ENCODE measurements at regions not wholly inside any gene's neighbourhood (a gene's known extent, or its start where the extent isn't known, plus 50 kb on each side); places are given as distances from the start of the nearest gene placed in this dataset.

DNA sequence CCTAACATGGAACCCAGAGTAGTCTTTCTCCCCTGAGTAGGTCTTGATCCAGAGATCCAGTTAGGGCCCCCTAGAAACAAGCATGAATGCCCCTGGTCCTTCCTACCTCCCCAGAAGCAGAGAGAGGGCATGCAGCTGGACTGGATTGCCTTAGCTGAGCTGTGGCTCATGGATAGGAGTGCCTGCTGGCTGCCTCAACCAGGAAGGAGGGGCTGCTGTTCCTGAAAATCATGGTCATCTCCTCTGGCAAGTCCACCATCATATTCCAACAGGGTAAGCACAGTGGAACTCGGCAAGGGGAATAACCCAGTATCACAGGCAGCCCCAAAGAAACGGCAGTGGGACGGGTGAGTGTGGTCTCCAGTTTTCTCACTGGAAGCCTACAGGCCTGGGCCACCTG is 53.1 kb upstream of the ENTPD6 start:
- TF ChIP-seq, protein P1, sequence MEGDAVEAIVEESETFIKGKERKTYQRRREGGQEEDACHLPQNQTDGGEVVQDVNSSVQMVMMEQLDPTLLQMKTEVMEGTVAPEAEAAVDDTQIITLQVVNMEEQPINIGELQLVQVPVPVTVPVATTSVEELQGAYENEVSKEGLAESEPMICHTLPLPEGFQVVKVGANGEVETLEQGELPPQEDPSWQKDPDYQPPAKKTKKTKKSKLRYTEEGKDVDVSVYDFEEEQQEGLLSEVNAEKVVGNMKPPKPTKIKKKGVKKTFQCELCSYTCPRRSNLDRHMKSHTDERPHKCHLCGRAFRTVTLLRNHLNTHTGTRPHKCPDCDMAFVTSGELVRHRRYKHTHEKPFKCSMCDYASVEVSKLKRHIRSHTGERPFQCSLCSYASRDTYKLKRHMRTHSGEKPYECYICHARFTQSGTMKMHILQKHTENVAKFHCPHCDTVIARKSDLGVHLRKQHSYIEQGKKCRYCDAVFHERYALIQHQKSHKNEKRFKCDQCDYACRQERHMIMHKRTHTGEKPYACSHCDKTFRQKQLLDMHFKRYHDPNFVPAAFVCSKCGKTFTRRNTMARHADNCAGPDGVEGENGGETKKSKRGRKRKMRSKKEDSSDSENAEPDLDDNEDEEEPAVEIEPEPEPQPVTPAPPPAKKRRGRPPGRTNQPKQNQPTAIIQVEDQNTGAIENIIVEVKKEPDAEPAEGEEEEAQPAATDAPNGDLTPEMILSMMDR (IDR thresholded peaks at IDR 0.05; ENCODE audit: low read depth, low read length) = no peak
- no peak for DNase-seq
- Histone ChIP-seq H3K9me3 (ENCODE audit: severe bottlenecking) (no peaks in the 10 kb centered on the region), H3K27me3 (ENCODE audit: insufficient read depth, low read depth, severe bottlenecking) (no peaks in the 10 kb centered on the region), H3K36me3 (no peaks in the 10 kb centered on the region), H3K4me3 (ENCODE audit: low read depth, low read length) (no peak overlapping the region), H3K27ac (no peak overlapping the region)

DNA sequence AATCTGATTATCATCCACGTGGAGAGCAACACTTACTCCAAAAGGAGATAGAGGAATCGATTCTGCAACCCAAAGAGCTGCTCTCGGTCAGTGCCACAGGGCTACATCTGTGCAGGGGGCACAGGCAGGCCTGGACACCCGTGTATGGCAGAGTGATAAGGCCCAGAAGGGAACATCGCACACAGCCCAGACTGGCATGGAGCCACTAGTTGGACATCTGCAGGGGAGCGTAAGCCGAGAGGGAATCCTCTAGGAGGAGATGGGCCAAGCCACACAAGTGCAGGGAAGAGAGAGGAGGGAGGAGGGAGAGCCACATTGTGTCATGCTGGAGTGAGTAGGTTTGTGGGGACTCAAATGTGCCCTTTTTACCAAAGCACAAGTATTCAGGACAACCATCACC is 50.4 kb upstream of the ENTPD6 start:
- Histone ChIP-seq H3K9me3 (ENCODE audit: severe bottlenecking) (no peaks in the 10 kb centered on the region), H3K36me3 (no peaks in the 10 kb centered on the region), H3K4me3 (ENCODE audit: low read depth, low read length) (no peak overlapping the region), H3K27ac (no peak overlapping the region), H3K27me3 (ENCODE audit: insufficient read depth, low read depth, severe bottlenecking) (no peaks in the 10 kb centered on the region)
- DNase-seq = no peak
- TF ChIP-seq, protein P1 (IDR thresholded peaks at IDR 0.05; ENCODE audit: low read depth, low read length) = no peak
